Neural progenitor cell (in vitro differentiated cells): ENCODE measurements at regions not wholly inside any gene's neighbourhood (a gene's known extent, or its start where the extent isn't known, plus 50 kb on each side); places are given as distances from the start of the nearest gene placed in this dataset.
A peak's percentile ranks its signal among the peaks of the same experiment; 100 is the strongest.

Experiments
- DNase-seq: peaks from one replicate; pipeline ENCODE4 v3.0.0-alpha.2; 2016; ENCODE audit warnings: low spot score
- H2AFZ ChIP-seq: fragments of 200-600 bp; sonication (generic); replicated peaks from 2 replicates; pipeline ENCODE4 v1.6.1; 2016; ENCODE audit warnings: antibody characterized with exemption
- H3F3A ChIP-seq: fragments of 200-600 bp; sonication (generic); 2 replicates; pipeline ENCODE4 v1.6.1; 2016; ENCODE audit warnings: antibody characterized with exemption, low read depth
- H3K27ac ChIP-seq: fragments of 200-600 bp; sonication (generic); 2 replicates; pipeline ENCODE4 v1.5.1; 2016; ENCODE audit warnings: mild to moderate bottlenecking
- H3K27me3 ChIP-seq: fragments of 200-600 bp; sonication (generic); 2 replicates; pipeline ENCODE4 v1.6.1; 2016; ENCODE audit warnings: mild to moderate bottlenecking, moderate library complexity
- H3K36me3 ChIP-seq: fragments of 200-600 bp; sonication (generic); 2 replicates; pipeline ENCODE4 v1.5.1; 2016
- H3K4me1 ChIP-seq: fragments of 200-600 bp; sonication (generic); 2 replicates; pipeline ENCODE4 v1.6.1; 2016; ENCODE audit warnings: mixed run types
- H3K4me2 ChIP-seq: fragments of 200-600 bp; sonication (generic); 2 replicates; pipeline ENCODE4 v1.6.1; 2016
- H3K4me3 ChIP-seq: fragments of 200-600 bp; sonication (generic); 2 replicates; pipeline ENCODE4 v1.5.1; 2016
- H3K79me2 ChIP-seq: fragments of 200-600 bp; sonication (generic); 2 replicates; pipeline ENCODE4 v1.6.1; 2016; ENCODE audit warnings: low read depth
- H3K9ac ChIP-seq: fragments of 200-600 bp; sonication (generic); 2 replicates; pipeline ENCODE4 v1.6.1; 2016
- H3K9me3 ChIP-seq: fragments of 200-600 bp; sonication (generic); 2 replicates; pipeline ENCODE4 v1.5.1; 2016; ENCODE audit warnings: low read depth
- H4K20me1 ChIP-seq: fragments of 200-600 bp; sonication (generic); 2 replicates; pipeline ENCODE4 v1.6.1; 2016; ENCODE audit warnings: low read depth
- H3K27ac Mint-ChIP-seq: 3 replicates; pipeline ENCODE4 v1.8.0; 2021; ENCODE audit warnings: mixed read lengths
- H3K27me3 Mint-ChIP-seq: 2 replicates; pipeline ENCODE4 v1.8.0; 2022; ENCODE audit warnings: low read depth, mild to moderate bottlenecking, inconsistent platforms, moderate library complexity, mixed read lengths; ENCODE audit not compliant: insufficient read depth
- H3K36me3 Mint-ChIP-seq: 3 replicates; pipeline ENCODE4 v1.8.0; 2021; ENCODE audit warnings: mixed read lengths
- H3K4me1 Mint-ChIP-seq: 3 replicates; pipeline ENCODE4 v1.8.0; 2021; ENCODE audit warnings: mixed read lengths
- H3K4me3 Mint-ChIP-seq: 3 replicates; pipeline ENCODE4 v1.8.0; 2021; ENCODE audit warnings: mild to moderate bottlenecking, moderate library complexity, mixed read lengths
- H3K9me3 Mint-ChIP-seq: 3 replicates; pipeline ENCODE4 v1.8.0; 2020; ENCODE audit warnings: mixed read lengths
- CTCF ChIP-seq: fragments of 200-600 bp; sonication (generic); IDR thresholded peaks from 2 replicates; pipeline ENCODE4 v1.5.1; 2017; ENCODE audit warnings: antibody characterized with exemption, mild to moderate bottlenecking
- EZH2 ChIP-seq: fragments of 200-600 bp; sonication (generic); IDR thresholded peaks from 2 replicates; pipeline ENCODE4 v1.6.1; 2017; ENCODE audit warnings: antibody characterized with exemption, mild to moderate bottlenecking, moderate library complexity
- EZH2phosphoT487 ChIP-seq: fragments of 200-600 bp; sonication (generic); IDR thresholded peaks from 2 replicates; pipeline ENCODE4 v1.6.1; 2017; ENCODE audit warnings: antibody characterized with exemption

GRCh38 chr2:76668279-76668678 is 853.9 kb downstream of the LRRTM4 start:
- H3K36me3 Mint-ChIP-seq, result no peaks in the 10 kb centered on the region
- peaks cover under 1% of the 10 kb centered on the region for H3K27me3 Mint-ChIP-seq
- no peak for TF ChIP-seq CTCF
- no peak for TF ChIP-seq EZH2phosphoT487
- TF ChIP-seq EZH2, result no peak
- Histone ChIP-seq H3K9ac (no peak overlapping the region), H3K4me3 (no peak overlapping the region), H2AFZ (no peak overlapping the region), H3K36me3 (no peaks in the 10 kb centered on the region), H3K4me1 (no peaks in the 10 kb centered on the region), H3K9me3 (no peaks in the 10 kb centered on the region), H3F3A (no peaks in the 10 kb centered on the region), H3K27me3 (no peaks in the 10 kb centered on the region), H3K27ac (no peak overlapping the region), H4K20me1 (no peaks in the 10 kb centered on the region), H3K4me2 (no peak overlapping the region), H3K79me2 (no peaks in the 10 kb centered on the region)
- no peaks in the 10 kb centered on the region for H3K4me1 Mint-ChIP-seq
- H3K4me3 Mint-ChIP-seq, result no peak overlapping the region
- H3K27ac Mint-ChIP-seq, result no peak overlapping the region
- no peaks in the 10 kb centered on the region for H3K9me3 Mint-ChIP-seq
- DNase-seq, result no peak

GRCh38 chr2:76667821-76668271 is 854.3 kb downstream of the LRRTM4 start:
- TF ChIP-seq CTCF (no peak), EZH2phosphoT487 (no peak), EZH2 (no peak)
- Histone ChIP-seq H3K27me3 (no peaks in the 10 kb centered on the region), H3K36me3 (no peaks in the 10 kb centered on the region), H3K4me2 (no peak overlapping the region), H3K27ac (no peak overlapping the region), H4K20me1 (no peaks in the 10 kb centered on the region), H3K79me2 (no peaks in the 10 kb centered on the region), H3F3A (no peaks in the 10 kb centered on the region), H3K9ac (no peak overlapping the region), H3K9me3 (no peaks in the 10 kb centered on the region), H3K4me3 (no peak overlapping the region), H3K4me1 (no peaks in the 10 kb centered on the region), H2AFZ (no peak overlapping the region)
- DNase-seq, result no peak
- no peak overlapping the region for H3K27ac Mint-ChIP-seq
- H3K36me3 Mint-ChIP-seq, result no peaks in the 10 kb centered on the region
- peaks cover 3% of the 10 kb centered on the region for H3K27me3 Mint-ChIP-seq
- H3K9me3 Mint-ChIP-seq, result no peaks in the 10 kb centered on the region
- H3K4me3 Mint-ChIP-seq, result no peak overlapping the region
- H3K4me1 Mint-ChIP-seq, result no peaks in the 10 kb centered on the region

GRCh38 chr2:76642129-76642528 is 880.0 kb downstream of the LRRTM4 start:
- Mint-ChIP-seq H3K27ac (no peak overlapping the region), H3K9me3 (peaks cover 10% of the 10 kb centered on the region), H3K4me3 (no peak overlapping the region), H3K36me3 (no peaks in the 10 kb centered on the region), H3K27me3 (peaks cover 2% of the 10 kb centered on the region), H3K4me1 (no peaks in the 10 kb centered on the region)
- Histone ChIP-seq H3K9ac (no peak overlapping the region), H3K27me3 (no peaks in the 10 kb centered on the region), H4K20me1 (no peaks in the 10 kb centered on the region), H3K9me3 (no peaks in the 10 kb centered on the region), H3F3A (no peaks in the 10 kb centered on the region), H2AFZ (peak overlapping the region; percentile 63), H3K4me1 (no peaks in the 10 kb centered on the region), H3K79me2 (no peaks in the 10 kb centered on the region), H3K4me2 (no peak overlapping the region), H3K4me3 (no peak overlapping the region), H3K27ac (no peak overlapping the region), H3K36me3 (no peaks in the 10 kb centered on the region)
- DNase-seq, result no peak
- no peak for TF ChIP-seq EZH2
- TF ChIP-seq CTCF, result no peak
- TF ChIP-seq EZH2phosphoT487, result no peak
